Activated CD4-positive, alpha-beta T cell treated with anti-CD3 and anti-CD28 coated beads, Interleukin-2, Interleukin-4, amounts not matched to agents 100 ng/mL and 50 ng/mL, durations not matched to agents 16 hours and 8 hours (primary cell): ENCODE measurements at regions not wholly inside any gene's neighbourhood (a gene's known extent, or its start where the extent isn't known, plus 50 kb on each side); places are given as distances from the start of the nearest gene placed in this dataset.

Experiments
- DNase-seq: peaks from one replicate; pipeline ENCODE4 v3.0.0-alpha.2; 2020; ENCODE audit warnings: low spot score

DNA sequence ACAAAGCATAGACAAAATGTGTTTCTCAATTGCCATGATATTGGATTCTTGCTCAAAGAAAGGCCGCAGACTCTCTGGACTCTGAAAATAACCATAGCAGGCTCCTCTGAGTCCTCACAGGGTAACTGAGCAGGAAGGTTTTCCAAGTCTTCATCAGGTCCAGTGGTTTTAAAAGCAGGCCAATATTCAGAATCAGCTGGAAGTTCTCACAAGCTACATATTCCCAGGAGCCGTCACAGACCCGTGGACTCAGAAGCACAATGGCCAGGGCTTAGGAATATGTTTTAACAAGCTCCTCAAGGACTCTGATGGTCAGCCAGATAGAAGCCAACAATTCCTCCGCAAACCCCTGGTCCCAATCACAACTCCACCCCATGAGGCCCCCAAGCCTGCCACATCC, 256.1 kb upstream of the ADAMTS9 start:
- DNase-seq, result no peak

DNA sequence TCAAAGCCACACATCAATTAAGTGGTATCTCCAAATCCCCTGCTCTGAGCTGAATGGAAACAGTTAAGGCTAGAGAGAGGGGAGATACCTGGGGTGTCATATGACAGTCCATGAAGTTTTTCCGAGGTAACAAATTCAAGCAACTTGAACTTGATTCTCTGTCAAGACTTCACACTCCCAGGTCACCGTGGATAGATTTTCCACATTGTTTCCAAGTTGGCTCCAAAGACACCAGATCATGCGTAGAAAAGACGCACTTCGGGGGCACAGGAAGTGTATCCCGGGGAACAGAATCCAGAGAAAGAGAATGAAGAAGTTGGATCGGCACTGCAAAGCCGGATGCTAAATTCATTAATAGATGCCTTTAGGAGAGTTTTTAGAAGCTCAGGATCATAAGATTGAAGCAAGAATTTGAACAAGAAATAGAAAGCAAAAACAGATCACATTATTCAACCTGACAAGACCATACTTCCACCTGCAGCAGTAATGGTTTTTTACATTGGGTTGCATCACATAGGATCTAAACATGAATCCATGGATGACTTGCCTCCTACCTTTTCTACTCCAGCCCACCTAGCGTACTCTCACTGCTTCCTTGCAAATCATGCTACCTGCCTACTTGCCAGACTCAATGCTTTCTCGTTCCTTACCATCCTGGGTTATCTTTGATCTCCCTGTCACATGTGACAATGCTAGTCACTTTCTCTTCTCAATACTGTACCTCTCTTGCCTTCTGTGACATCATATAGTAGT, 253.0 kb upstream of the ADAMTS9 start:
- DNase-seq, result no peak

DNA sequence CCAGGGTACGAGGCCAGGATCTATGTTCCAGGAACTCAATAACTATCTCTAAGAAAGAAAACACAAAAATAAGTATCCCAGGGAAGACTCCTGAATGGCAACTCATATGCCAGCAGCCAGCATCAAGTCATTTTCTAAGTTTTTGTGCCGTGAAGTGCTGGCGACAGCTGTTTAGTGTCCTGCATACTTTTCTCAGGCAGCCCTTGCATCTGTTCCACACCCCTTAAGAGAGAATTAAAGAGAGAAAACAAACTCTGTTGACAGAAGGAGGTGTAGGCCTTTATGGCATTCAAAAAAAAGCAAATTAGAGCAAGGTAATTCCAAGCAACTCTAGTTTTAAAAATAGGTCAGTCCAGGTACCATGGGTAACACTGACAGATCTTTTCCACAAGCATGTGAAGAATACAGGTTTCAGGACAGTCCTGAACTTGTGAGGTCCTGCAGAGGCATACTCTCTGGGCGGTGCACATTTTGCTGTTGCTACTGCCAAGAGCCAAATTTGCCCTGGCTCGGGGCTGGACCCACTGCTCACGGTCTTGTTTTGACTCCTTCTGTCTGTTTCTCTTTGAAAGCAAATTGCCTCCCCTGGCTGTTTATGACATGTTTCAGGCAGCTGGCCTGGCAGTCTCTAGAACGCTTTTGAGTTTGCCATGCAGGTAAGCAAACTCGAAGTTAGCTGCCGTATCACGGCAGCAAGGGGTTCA, 252.1 kb upstream of the ADAMTS9 start:
- no peak for DNase-seq

DNA sequence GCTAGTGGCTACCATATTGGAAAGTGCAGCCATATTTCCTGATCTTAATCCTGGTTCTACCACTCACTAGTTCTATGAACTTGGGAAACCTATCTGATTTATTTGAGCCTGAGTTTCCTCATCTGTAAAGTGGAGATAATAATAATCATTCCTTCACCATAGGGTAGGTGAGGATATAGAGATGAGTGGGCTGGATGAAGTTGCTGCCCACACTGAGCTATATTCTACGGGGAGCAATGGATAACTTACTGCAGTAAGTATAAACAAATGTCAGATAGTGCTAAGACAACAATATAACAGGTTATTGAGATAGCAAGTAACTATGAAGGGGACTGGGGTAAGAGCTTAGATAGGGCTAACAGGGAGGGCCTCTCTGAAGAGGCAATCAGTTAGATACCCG, 251.5 kb upstream of the ADAMTS9 start:
- DNase-seq, result no peak

DNA sequence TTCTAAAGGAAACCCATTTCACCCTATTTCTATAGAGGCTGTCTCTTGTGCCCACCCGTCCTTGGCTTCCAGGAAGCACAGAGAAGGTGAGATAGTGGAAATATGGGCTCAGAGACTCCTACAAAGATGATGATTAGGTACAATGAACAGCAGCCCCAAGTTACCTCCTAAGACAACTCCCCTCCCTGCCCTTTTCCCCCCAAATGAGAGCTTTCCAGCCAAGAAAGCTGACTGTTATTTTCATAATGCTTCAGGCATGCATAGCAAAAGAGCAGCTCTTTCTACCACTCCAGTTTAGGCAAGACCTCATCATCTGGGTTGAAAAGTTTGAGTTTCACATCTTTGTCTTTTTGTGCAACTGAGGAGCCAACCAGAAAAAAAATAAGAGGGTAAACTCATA, 248.8 kb upstream of the ADAMTS9 start:
- DNase-seq, result no peak

DNA sequence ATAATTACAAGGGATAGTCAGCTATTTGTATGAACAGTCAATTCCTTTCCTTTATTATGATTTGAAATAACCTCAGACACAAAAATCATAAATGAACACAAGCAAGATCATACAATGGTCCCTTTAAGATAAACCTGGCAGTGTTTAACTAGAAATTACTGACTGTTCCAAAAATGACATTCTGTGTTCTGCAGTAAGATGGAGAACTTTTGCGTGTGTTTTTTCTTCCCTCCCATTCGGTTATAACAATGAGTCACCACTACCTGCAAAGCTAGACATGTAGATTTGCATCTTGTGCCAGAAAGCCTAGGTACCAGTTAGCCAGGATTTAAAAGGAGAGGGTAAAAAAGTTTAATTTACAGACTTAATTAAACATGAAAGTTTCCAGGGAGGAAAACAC, 248.2 kb upstream of the ADAMTS9 start:
- DNase-seq, result no peak

DNA sequence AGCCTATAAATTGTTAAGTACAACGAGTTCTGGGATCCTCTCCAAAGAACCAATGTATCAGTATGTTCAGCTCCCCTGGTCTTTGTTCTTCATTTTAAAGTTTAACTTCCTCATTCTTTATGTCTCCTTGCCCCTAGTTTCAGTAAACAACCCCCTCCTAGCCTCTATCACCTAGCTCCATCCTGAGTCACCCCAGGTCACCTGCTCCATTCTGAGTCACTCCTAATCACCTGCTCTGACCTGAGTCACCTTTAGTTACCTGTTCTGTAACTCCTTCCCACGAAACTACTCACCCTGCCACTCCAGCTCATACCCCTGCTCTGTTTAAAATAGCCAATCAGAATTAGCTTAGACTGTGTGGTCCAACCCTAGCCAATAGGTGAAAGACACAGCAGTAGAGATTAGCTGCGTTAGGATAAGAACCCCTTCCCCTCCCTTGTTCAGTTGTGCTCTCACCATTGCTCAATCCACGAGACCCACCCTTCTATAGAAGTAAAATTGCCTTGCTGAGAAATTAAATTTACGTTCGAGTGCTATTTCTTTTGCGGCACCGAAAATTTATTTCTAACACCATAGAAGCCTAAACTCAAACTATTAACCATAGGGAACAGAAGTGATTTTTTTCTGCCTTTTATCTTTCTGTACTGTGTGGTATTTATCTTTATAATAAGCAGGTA, 245.0 kb upstream of the ADAMTS9 start:
- DNase-seq, result no peak

DNA sequence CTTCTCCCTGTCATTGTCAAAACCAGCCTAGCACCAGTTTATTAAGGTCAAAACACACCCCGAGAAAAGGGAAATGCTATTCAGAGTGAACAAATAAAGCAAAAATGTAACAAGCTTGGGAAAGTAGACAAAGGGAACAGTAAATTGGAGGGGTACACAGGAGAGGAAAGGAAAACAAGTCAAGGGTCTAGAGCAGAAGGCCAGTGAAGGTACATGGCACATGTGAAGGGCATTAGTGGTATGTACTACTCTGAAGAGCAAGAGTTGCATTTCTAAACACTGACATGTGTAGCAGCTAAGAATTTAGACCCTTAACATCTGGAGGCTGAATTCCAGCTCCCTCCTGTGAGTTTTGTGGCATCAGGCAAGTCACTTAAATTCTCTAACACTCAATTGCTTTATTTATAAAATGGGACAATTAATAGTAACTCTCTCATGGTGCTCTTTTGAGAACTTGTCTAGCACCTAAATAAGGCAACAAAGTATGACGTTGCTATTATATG, 244.3 kb upstream of the ADAMTS9 start:
- DNase-seq, result no peak

DNA sequence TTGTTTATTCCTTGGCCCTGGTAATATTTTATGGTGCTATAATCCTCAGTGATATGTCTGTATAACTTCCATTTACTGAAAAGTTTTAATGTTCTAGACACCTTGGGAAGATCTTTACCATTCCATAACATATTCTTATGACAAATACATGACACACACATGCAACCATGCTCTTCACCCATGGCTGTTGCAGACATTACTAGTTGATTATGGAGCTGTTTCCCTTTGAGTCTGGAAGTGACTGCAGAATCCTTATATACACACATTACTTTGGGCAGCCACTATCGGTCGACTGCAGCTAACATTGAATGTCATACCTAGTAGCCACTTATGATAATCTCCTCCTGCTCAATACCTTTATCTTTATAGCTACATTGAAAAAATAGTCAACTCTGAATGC, 243.1 kb upstream of the ADAMTS9 start:
- DNase-seq, result no peak

DNA sequence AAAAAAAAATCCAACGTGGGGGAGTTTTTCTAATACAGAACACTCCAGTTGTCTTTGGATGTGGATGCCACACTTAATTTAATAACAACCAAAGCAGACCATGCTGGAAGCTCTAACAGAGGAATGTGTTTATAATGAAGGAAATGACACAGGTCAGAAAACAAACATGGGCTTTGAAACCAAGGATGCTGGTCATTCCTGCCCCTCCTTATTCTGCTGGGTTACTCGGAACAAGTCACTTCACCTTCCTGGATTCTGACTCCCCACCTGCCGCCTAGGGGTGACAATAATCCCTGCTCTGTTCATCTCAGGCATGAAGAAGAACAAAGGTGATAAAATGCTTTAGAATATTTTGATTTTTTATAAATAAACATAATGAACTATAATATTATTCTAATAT, 240.9 kb upstream of the ADAMTS9 start:
- DNase-seq, result no peak

DNA sequence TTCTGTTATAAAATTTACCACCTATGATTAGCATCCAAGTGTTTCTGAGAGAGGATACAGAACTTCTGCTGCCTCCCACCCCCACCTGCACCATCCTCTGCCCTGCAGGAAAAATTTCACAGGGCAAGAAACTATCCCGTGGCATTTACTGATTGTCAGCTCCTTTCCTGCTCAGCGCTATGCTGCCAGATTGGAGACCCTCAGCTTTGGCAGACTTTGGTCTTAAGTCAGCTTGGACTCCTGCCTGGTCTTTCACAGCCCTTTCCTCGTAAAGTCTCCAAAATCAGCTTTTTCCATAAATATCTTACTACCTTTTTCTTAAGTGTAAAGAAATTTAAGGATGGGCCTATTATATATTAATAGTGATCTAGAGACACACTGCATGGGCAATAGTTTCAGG, 239.9 kb upstream of the ADAMTS9 start:
- DNase-seq, result no peak

DNA sequence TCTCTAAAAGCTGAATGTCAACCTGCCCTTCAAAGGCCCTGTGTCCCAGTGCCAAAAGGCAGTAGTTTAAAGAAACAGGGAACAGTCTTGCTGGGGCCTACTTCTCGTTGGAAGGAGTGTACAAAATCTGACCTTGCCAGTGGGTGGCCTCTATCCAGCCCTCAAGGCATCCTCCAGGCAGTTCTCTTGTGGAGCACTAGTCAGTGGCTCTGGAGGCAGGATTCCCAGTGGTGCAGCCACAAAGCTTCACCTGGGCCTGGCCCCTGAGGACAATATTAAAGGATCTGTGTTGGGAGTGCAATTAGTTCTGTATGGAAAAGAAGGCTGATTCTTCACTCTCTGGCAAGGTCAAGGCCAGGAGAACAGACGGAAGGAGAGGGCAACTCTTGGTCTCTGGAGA, 237.8 kb upstream of the ADAMTS9 start:
- DNase-seq, result no peak

DNA sequence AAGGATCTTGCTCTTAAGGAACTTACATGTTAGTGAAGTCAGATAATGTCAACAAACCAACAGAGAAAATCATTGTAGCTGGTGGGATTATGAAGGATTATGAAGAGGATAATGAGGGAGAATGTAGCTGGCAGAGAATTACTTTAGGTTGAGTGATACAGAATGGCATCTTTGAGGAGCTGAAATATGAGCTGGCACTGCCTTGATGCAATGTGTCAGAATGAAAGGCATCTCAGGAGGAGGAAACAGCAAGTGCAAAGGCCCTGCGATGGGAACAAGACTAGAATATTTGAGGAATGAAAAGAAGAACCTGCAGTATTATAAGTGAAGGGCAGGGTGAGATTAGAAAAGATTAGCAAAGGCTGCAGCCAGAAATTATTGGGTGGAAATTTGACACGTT, 237.2 kb upstream of the ADAMTS9 start:
- DNase-seq, result no peak

DNA sequence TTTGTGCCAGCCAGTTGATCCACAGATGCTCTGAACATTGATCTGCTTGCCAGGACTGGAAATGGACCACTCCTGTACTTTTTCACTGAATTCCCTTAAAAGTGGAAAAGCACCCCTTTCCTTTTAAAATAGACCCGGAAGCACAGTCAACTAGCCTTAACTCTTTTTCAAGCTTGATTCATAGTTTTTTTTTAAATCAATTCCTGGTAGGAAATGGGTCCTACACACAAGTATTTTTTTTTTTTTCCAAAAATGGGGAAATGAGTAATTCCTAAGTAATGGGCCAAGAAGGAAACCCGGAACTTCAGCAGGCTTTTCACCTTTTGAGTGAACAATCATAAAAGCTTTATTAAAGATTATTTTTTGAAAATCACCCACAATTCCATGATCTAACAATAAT, 234.4 kb upstream of the ADAMTS9 start:
- no peak for DNase-seq

DNA sequence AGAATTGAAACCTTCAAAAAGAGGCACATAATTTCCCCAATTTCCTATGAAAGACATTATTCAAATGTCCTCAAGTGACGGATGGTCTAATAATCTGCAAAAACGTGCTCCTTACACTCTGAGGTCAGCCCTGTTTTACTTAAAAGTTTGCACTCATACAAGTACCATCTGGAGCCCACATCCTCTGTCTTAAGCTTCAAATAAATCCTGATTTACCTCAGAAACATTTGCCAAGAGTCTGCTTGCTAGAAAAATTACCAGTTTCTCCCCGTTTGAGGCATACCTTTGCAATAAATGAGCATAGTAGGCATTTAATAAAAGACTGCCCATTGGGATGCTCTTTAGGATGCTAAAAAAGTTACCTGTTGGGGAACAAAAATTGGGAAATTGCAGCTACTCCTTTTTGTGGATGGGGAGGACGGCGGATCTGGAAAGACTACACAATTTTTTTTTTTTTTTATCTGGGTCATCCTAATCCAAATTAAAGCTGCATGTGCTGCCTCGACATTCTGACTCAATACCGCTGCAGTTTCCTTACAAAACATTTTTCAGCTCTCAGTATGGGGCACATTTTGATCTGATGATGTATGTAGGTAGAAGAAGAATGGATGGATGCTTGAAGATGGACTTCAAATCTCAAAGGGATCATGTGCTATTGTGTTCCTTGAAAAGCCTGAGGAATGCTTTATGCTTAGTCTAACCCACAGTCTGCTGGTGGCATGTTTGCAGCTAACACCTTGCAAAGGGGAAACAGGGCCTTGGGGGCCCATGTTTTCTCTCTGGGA, 233.7 kb upstream of the ADAMTS9 start:
- DNase-seq, result no peak

DNA sequence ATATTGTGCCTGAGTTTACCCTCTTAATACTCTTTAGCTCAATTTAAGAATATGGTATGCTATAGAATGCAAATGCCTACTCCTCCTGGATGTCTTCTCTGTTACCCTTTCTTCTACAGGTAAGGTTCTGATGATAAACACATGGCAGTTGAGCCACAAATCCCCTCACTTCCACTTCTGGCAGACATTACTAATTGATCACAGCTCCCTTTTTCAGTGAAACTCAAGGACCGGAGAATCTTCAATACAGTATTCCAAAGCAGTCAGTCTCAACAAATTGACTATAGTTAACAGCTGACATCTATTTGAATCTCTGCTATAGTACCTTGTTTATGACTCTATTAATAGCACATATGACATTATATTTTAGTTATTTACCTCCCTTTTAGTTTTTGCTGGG, 232.1 kb upstream of the ADAMTS9 start:
- DNase-seq, result no peak

DNA sequence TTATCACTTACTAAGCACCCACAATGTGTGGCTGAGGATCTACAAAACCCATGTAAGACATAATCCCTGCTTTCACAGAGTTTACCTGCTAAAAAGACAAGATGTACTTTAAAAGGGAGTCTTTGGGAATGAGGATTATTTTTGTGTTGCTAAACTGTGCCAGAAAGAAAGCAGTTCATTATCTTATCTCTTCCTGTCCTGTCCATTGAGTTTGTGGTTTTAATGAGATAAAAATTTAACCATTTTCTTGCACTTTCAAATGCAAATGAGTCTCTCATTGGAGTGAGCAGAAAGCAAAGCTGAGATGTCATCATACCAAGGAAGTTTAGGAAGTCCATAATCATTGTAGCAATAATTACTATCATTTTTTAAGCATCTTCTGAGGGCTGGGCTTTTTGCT, 231.2 kb upstream of the ADAMTS9 start:
- DNase-seq, result no peak

DNA sequence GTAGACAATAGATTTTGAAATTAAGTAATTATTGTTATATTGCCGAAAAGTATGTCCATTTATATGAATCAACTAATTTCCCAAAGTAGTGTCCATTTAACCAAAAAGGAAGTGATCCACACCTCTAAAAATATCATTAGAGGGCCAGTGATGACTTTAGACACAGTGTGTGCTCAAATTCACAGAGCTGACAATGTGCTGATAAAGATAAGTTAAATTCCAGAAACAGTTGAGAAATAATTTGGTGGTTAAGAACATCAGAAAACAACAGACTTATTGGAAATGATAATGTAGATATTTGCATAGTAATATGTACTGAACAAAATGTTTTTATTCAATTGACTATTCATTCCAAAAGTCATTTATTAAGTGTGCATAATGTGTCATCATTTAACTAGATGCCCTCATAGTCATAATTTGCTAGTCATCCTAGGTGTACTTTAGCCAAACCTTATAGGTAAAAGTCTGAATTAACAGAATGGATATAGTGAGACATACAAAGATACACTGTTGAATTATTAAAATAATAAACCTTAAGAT, 230.2 kb upstream of the ADAMTS9 start:
- DNase-seq, result no peak

DNA sequence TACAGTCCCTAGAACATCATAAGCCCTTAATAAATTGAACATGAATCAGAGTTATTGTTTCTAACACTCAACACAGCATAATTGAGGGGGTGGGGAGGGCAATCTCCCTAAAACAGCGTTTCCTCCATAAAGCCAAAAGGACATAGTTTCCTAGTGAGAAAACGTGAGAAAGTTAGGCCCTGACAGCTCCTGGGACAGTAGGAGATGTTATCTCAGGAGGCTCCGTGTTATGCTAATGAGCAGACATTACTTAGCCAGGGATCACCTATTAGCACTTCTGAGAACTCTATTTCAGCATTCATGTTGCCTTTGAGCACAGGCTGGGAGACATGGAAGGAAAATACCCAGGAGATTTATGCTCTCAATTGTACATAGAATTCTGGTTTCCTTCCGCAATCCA, 229.1 kb upstream of the ADAMTS9 start:
- no peak for DNase-seq

DNA sequence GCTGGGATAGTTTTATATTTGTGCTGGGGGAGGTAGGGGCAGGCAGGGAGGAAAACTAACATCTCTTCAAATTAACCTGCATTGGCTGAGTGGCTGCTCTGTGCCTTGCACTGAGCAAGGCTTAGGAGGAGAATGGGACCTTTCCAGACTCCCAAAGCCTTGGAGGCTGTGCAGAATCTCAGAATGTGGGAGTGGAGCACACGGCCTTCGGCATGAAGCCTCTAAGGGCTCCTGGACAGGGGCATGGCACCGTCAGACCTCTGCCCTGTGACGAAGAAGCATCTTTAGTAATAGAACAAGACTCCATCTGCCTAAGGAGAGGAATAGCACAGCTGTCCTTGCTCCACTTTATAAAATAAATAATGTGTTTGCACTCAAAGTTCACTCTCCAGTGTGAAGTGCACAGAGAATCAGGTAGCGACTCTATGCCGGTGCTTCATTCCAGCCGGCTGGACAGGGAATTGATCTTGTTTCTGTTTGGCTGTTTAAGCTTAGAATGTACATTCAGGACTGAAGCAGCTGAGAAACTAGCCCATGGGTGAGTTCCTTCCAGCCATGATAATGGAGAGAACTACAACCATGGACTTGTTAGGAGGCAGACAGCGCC, 228.5 kb upstream of the ADAMTS9 start:
- DNase-seq, result no peak

DNA sequence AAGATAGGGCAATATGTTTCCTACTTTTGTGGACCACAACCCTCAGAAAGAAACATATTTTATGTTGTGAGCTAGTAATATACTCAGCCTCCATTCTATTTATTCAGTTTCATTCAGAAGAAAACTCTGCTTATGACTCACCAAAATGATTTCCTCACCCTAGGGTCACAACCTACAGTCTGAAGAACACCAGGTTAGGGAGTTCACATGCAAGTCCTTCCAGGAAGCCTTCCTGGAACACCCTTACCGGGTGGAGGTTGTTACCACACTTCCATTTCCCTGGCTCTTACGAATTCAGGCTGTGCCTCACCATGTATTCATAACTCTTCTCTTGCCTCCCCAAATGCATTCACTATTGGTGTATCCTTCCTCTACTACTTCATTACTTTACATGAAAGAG, 228.0 kb upstream of the ADAMTS9 start:
- DNase-seq, result no peak

DNA sequence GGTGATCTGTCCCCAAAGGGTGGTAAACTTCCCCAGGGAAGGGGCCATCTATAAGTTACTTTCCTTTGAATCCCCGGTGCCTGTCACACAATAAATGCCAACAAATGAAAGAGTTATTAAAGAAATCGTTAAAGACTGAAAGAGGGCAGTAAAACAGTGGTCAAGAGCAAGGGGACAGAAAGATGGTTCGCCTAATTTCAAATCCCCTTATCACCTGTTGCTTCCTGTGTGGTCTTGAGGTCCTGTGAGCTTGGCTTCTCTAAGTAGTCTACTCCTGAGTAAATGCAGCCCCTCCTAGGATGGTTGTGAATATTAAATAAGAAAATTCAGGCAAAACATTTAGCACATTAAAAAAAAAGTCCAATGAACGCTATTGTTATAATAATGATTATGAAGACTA, 225.7 kb upstream of the ADAMTS9 start:
- DNase-seq, result no peak
